Stimulated activated CD8-positive, alpha-beta memory T cell treated with anti-CD3 and anti-CD28 coated beads, Interleukin-7, amount 100 ng/mL, for 24 hours (primary cell): ENCODE measurements at regions not wholly inside any gene's neighbourhood (a gene's known extent, or its start where the extent isn't known, plus 50 kb on each side); places are given as distances from the start of the nearest gene placed in this dataset.

Source experiments
- DNase-seq: peaks from one replicate; pipeline ENCODE4 v3.0.0-alpha.2; 2020; ENCODE audit warnings: low read depth

GRCh38 chr10:118537623-118538022 lies 57.8 kb downstream of the PRLHR start:
- DNase-seq = no peak

GRCh38 chr10:118534136-118534535 lies 61.3 kb downstream of the PRLHR start:
- no peak for DNase-seq

GRCh38 chr10:118531105-118531852 lies 64.2 kb downstream of the PRLHR start:
- no peak for DNase-seq

- DNase-seq = no peak
Observed at GRCh38 chr10:118528426-118528825, 67.0 kb downstream of the PRLHR start.

- DNase-seq = no peak
Observed at GRCh38 chr10:118523775-118524174, 71.7 kb downstream of the PRLHR start.

GRCh38 chr10:118522791-118523498 lies 72.5 kb downstream of the PRLHR start:
- no peak for DNase-seq

GRCh38 chr10:118521415-118522117 lies 73.9 kb downstream of the PRLHR start:
- no peak for DNase-seq

- no peak for DNase-seq
Observed at GRCh38 chr10:118520116-118520742, 75.2 kb downstream of the PRLHR start.

GRCh38 chr10:118518095-118518494 lies 77.4 kb downstream of the PRLHR start:
- DNase-seq = no peak

- DNase-seq = no peak
Observed at GRCh38 chr10:118516716-118517115, 78.7 kb downstream of the PRLHR start.

GRCh38 chr10:118513174-118513573 lies 82.3 kb downstream of the PRLHR start:
- DNase-seq = no peak

- no peak for DNase-seq
Observed at GRCh38 chr10:118511711-118512110, 83.7 kb downstream of the PRLHR start.

GRCh38 chr10:118508863-118509262 lies 86.6 kb downstream of the PRLHR start:
- DNase-seq = no peak

GRCh38 chr10:118508355-118508754 lies 87.1 kb downstream of the PRLHR start:
- DNase-seq = no peak

- no peak for DNase-seq
Observed at GRCh38 chr10:118506671-118507590, 88.5 kb downstream of the PRLHR start.

- DNase-seq = no peak
Observed at GRCh38 chr10:118505363-118505762, 90.1 kb downstream of the PRLHR start.

GRCh38 chr10:118504467-118505205 lies 90.8 kb downstream of the PRLHR start:
- DNase-seq = no peak

GRCh38 chr10:118504044-118504443 lies 91.4 kb downstream of the PRLHR start:
- no peak for DNase-seq

GRCh38 chr10:118503192-118503591 lies 92.3 kb downstream of the PRLHR start:
- no peak for DNase-seq

GRCh38 chr10:118501637-118502440 lies 93.6 kb downstream of the PRLHR start:
- no peak for DNase-seq
